ENCODE measurements at regions not wholly inside any gene's neighbourhood (a gene's known extent, or its start where the extent isn't known, plus 50 kb on each side); places are given as distances from the start of the nearest gene placed in this dataset.

DNA sequence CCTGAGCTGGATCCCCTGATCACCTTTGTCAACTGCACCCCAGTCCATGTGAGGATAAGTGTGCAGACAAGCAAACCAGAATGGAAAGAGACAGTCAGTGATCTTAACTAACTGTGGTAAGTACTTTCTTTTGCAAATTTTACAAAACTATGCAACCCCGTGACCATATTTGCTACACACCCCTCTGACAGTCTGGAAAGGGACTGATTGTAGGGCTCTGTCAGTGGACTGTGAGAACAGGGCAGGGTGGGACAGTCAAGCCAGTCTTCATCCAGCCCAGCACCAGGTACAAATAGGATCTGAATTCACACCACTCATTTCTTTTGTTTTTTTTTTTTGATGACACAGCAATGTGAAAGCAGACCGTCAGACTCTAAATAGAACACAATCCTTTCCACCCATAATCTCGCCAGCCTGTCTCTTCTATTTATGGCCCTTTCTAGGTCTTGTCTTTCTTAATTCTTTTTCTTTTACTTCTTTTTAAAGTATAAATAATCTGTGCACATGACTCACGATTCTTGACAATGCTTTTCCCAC lies 165.6 kb downstream of the ARL6IP6 start:
- TF ChIP-seq POLR2A (IDR thresholded peaks at IDR 0.05), result no peak
- TF ChIP-seq, protein P1, sequence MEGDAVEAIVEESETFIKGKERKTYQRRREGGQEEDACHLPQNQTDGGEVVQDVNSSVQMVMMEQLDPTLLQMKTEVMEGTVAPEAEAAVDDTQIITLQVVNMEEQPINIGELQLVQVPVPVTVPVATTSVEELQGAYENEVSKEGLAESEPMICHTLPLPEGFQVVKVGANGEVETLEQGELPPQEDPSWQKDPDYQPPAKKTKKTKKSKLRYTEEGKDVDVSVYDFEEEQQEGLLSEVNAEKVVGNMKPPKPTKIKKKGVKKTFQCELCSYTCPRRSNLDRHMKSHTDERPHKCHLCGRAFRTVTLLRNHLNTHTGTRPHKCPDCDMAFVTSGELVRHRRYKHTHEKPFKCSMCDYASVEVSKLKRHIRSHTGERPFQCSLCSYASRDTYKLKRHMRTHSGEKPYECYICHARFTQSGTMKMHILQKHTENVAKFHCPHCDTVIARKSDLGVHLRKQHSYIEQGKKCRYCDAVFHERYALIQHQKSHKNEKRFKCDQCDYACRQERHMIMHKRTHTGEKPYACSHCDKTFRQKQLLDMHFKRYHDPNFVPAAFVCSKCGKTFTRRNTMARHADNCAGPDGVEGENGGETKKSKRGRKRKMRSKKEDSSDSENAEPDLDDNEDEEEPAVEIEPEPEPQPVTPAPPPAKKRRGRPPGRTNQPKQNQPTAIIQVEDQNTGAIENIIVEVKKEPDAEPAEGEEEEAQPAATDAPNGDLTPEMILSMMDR (IDR thresholded peaks at IDR 0.05), result no peak
